ENCODE measurements at regions not wholly inside any gene's neighbourhood (a gene's known extent, or its start where the extent isn't known, plus 50 kb on each side); places are given as distances from the start of the nearest gene placed in this dataset.
"Not testable (repeated sequence)": the region's sequence is repeated elsewhere in the genome, so short reads cannot be mapped to it uniquely, and the experiment has no call there.

DNA sequence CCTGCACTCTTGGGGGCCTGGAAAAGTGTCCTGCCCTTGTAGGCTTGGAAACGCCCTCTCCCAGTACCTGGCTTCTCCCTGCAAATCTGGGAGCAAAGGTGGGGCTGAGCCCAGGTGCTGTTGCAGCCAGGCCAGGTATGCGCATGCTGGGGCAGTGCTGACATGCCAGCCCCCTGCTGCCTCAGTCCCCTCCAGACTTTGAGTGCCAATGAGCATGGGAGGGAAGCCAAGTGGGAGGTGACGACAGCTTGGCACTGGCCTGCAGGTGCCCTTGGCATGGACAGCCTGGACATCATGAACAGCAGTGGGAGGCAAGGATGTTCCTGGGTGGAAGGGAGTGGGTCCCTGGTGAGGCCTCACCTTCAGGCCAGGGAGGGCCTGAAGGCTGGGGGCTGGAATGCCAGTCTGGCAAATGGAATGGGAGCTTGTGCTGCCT lies 1494.4 kb upstream of the NUDT12 start:
- Histone ChIP-seq H3K27me3 (no peaks in the 10 kb centered on the region), H3K4me1 (no peaks in the 10 kb centered on the region), H3K36me3 (no peaks in the 10 kb centered on the region), H3K27ac (no peak overlapping the region), H3K4me3 (no peak overlapping the region), H3K9me3 (no peaks in the 10 kb centered on the region)
- no peak for DNase-seq (ENCODE audit: low spot score)
- TF ChIP-seq, protein P1, sequence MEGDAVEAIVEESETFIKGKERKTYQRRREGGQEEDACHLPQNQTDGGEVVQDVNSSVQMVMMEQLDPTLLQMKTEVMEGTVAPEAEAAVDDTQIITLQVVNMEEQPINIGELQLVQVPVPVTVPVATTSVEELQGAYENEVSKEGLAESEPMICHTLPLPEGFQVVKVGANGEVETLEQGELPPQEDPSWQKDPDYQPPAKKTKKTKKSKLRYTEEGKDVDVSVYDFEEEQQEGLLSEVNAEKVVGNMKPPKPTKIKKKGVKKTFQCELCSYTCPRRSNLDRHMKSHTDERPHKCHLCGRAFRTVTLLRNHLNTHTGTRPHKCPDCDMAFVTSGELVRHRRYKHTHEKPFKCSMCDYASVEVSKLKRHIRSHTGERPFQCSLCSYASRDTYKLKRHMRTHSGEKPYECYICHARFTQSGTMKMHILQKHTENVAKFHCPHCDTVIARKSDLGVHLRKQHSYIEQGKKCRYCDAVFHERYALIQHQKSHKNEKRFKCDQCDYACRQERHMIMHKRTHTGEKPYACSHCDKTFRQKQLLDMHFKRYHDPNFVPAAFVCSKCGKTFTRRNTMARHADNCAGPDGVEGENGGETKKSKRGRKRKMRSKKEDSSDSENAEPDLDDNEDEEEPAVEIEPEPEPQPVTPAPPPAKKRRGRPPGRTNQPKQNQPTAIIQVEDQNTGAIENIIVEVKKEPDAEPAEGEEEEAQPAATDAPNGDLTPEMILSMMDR (IDR thresholded peaks at IDR 0.05) = no peak

DNA sequence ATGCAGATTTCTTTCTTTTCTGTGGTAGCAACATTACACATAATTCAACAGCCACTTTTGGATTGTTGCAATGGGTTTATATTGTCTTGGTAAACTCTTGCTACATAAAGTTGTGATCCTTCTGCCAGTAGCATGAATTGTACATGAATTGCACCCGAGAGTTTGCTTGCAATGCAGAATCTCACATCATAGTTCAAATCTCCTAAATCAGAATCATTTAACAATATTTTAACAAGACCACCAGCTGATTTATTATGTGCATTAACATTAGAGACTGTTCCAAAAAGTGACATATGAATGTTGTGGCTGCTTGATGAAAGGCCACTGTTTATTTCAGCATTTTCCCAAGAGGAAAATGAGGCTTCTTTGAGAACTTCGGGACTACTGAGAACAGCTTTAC lies 1491.8 kb upstream of the NUDT12 start:
- TF ChIP-seq, protein P1 (IDR thresholded peaks at IDR 0.05) = no peak

DNA sequence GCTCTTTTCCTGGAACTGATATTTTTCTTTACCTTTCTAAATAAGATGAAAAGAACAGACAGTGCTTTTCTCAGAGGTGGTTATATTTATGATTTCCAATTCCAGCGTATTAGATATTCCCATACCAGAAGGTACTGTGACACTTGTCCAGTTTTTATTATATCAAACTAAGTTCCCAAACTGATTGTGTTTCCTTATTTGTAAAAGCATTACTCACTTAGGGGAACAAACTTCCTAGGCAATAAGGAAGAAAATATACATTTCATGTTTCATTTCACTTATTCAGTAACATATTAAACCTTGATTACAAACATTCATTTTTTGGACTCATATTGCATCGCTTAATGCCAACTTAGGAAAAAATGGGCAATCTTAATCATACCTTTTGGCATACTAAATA lies 1480.0 kb upstream of the NUDT12 start:
- TF ChIP-seq, protein P1 (IDR thresholded peaks at IDR 0.05) = no peak

More for the DNA sequence above, 1491.8 kb upstream of the NUDT12 start:
- no peaks in the 10 kb centered on the region for H3K9me3 ChIP-seq
- no peak overlapping the region for H3K27ac ChIP-seq
- no peaks in the 10 kb centered on the region for H3K4me1 ChIP-seq
- no peak overlapping the region for H3K4me3 ChIP-seq
- DNase-seq (ENCODE audit: low spot score) = no peak
- no peaks in the 10 kb centered on the region for H3K36me3 ChIP-seq
- no peaks in the 10 kb centered on the region for H3K27me3 ChIP-seq

DNA sequence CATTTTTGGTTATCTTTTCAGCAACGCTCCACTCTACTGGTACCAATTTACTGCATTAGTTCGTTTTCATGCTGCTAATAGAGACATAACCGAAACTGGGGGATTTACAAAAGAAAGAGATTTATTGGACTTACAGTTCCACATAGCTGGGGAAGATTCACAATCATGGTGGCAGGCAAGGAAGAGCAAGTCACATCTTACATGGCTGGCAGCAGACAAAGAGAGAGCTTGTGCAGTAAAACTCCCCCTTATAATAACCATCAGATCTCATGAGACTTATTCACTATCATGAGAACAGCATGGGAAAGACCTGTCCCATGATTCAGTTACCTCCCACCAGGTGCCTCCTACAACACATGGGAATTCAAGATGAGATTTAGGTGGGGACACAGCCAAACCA lies 1474.2 kb upstream of the NUDT12 start:
- not testable (repeated sequence) for H3K4me1 ChIP-seq; H3K36me3 ChIP-seq; DNase-seq (ENCODE audit: low spot score); H3K27ac ChIP-seq; H3K9me3 ChIP-seq; H3K27me3 ChIP-seq; H3K4me3 ChIP-seq

More for the DNA sequence above, 1480.0 kb upstream of the NUDT12 start:
- Histone ChIP-seq H3K36me3 (no peaks in the 10 kb centered on the region), H3K27me3 (no peaks in the 10 kb centered on the region), H3K9me3 (no peaks in the 10 kb centered on the region), H3K27ac (no peak overlapping the region), H3K4me3 (no peak overlapping the region), H3K4me1 (no peaks in the 10 kb centered on the region)
- DNase-seq (ENCODE audit: low spot score) = no peak

DNA sequence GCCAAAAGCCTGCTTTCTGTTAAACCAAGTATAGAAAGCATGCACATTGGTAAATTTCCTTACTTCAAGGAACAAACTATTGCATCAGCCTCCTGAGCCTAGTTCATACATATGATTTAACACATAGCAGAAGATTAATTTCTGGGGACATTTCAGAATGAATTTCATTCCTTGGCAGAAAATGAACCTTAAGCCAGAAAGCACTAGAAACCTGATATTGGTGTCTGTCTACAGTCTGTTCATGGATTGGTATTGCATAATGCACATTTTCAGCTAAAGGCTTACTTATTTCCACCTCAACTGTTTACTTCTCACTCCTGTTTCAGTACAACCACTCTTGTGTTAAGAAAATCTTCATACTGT lies 1471.8 kb upstream of the NUDT12 start:
- TF ChIP-seq, protein P1 (IDR thresholded peaks at IDR 0.05) = no peak
- Histone ChIP-seq H3K4me3 (no peak overlapping the region), H3K27me3 (no peaks in the 10 kb centered on the region), H3K9me3 (no peaks in the 10 kb centered on the region), H3K36me3 (no peaks in the 10 kb centered on the region), H3K4me1 (no peaks in the 10 kb centered on the region), H3K27ac (no peak overlapping the region)
- no peak for DNase-seq (ENCODE audit: low spot score)

DNA sequence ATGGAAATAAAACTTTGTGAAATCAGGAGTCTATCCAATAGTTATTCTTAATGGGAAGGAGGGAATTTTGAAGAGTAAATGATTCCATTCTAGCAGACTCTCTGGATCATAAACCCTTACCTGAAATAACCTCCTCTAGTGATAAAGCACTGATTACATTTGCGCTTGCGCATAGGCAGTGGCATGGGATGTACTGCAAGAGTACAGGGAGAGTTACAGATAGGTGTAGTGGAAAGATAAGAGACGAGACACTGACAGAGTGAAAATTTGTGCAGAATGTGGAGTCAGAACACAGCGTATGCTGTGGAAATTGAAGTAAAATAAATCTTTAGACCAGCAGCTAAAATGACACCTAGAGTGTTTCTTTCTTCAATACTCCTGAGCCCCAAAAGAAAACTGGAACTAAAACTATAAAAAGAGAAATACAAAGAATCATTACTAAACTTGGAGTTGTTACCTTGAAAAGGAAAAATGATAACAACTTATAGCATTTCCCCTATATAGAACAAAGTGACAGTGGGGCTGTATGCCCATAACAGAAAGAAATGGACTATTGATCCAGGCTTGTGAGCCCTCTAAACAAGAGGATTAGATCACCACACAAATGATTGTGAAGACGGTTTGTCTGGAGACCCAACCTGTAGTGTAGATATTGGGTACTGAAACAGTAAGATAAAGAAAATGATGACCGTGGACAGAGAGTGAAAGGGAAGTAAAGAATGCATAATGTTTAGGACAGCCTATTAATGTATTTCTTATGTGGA lies 1471.2 kb upstream of the NUDT12 start:
- no peaks in the 10 kb centered on the region for H3K9me3 ChIP-seq
- no peak for DNase-seq (ENCODE audit: low spot score)
- H3K27me3 ChIP-seq = no peaks in the 10 kb centered on the region
- no peak overlapping the region for H3K4me3 ChIP-seq
- TF ChIP-seq, protein P1 (IDR thresholded peaks at IDR 0.05) = no peak
- H3K27ac ChIP-seq = no peak overlapping the region
- no peaks in the 10 kb centered on the region for H3K4me1 ChIP-seq
- no peaks in the 10 kb centered on the region for H3K36me3 ChIP-seq
